ENCODE measurements at regions not wholly inside any gene's neighbourhood (a gene's known extent, or its start where the extent isn't known, plus 50 kb on each side); places are given as distances from the start of the nearest gene placed in this dataset.

- TF ChIP-seq CTCF (IDR thresholded peaks at IDR 0.05) (no peak), POLR2A (IDR thresholded peaks at IDR 0.05) (no peak)
Observed at GRCh38 chr7:41633690-41634089, 69.2 kb downstream of the INHBA start.
